ENCODE measurements at regions not wholly inside any gene's neighbourhood (a gene's known extent, or its start where the extent isn't known, plus 50 kb on each side); places are given as distances from the start of the nearest gene placed in this dataset.

DNA sequence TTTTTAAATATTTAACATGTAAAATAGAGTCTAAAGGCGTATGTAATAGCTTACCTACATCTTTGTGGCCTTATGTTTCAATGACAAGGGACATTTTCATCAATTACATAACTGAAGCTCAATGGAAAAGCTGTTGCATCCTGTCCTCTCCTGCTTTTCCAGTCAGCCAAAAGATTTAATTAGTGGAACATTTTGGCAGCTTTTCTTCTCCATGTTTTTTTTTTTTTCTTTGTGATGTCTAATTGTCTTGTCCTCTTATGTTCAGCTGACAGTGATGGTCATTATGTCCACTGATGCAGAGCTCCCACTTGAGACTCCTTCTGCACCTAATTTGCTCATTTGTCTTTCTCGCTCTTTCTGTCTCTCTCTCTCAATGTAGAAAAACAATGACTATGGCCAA, 422.2 kb downstream of the GABRG1 start:
- no peak overlapping the region for H3K4me2 ChIP-seq (ENCODE audit: insufficient read depth, low read length)
- FAIRE-seq, result no peak
- no peaks in the 10 kb centered on the region for H3K36me3 ChIP-seq (ENCODE audit: control insufficient read depth in 2 of 2, extremely low read depth in 1 of 2, insufficient read depth in 2 of 2, low read length in 2 of 2)
- intact Hi-C loops (cut with micrococcal nuclease) (no loop called here), dilution Hi-C loops (cut with MboI; ENCODE audit: extremely low pct_ligation_motif_present, low sequenced_read_pairs) (no loop called here)
- no peak overlapping the region for H3K4me3 ChIP-seq (replicated peaks in 1 of 3; ENCODE audit: insufficient read depth in 1 of 3, low read depth in 1 of 3, low read length in 3 of 3)
- H3K9me3 ChIP-seq (replicated peaks; ENCODE audit: control insufficient read depth, insufficient read depth, low read length), result peaks cover 7% of the 10 kb centered on the region
- H2AFZ ChIP-seq (ENCODE audit: low read depth, low read length), result no peak overlapping the region
- TF ChIP-seq POLR2AphosphoS5 (IDR thresholded peaks at IDR 0.05; ENCODE audit: insufficient read depth, low read depth, low read length) (no peak), POLR2A (IDR thresholded peaks at IDR 0.05; ENCODE audit: low read depth, low read length) (no peak), EZH2 (IDR thresholded peaks at IDR 0.05; ENCODE audit: borderline replicate concordance, low read depth, low read length, severe bottlenecking) (no peak), JUN (IDR thresholded peaks at IDR 0.05; ENCODE audit: borderline replicate concordance, insufficient read depth, insufficient read length, low read depth) (no peak), GATA2 (IDR thresholded peaks at IDR 0.05; ENCODE audit: insufficient read depth, insufficient read length, low read depth, low read length) (no peak), FOS (IDR thresholded peaks at IDR 0.05; ENCODE audit: borderline replicate concordance, insufficient read depth, low read length) (no peak), MYC (IDR thresholded peaks at IDR 0.05; ENCODE audit: low read depth, low read length) (no peak)
- TF ChIP-seq, protein P1, sequence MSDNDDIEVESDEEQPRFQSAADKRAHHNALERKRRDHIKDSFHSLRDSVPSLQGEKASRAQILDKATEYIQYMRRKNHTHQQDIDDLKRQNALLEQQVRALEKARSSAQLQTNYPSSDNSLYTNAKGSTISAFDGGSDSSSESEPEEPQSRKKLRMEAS (IDR thresholded peaks at IDR 0.05; ENCODE audit: insufficient read depth, insufficient read length), result no peak
- TF ChIP-seq, protein P2, sequence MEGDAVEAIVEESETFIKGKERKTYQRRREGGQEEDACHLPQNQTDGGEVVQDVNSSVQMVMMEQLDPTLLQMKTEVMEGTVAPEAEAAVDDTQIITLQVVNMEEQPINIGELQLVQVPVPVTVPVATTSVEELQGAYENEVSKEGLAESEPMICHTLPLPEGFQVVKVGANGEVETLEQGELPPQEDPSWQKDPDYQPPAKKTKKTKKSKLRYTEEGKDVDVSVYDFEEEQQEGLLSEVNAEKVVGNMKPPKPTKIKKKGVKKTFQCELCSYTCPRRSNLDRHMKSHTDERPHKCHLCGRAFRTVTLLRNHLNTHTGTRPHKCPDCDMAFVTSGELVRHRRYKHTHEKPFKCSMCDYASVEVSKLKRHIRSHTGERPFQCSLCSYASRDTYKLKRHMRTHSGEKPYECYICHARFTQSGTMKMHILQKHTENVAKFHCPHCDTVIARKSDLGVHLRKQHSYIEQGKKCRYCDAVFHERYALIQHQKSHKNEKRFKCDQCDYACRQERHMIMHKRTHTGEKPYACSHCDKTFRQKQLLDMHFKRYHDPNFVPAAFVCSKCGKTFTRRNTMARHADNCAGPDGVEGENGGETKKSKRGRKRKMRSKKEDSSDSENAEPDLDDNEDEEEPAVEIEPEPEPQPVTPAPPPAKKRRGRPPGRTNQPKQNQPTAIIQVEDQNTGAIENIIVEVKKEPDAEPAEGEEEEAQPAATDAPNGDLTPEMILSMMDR (IDR thresholded peaks at IDR 0.05; ENCODE audit: extremely low read depth in 1 of 2, insufficient read depth in 1 of 2, low read depth in 1 of 2, low read length in 2 of 2), result no peak
- no peaks in the 10 kb centered on the region for H3K27me3 ChIP-seq (ENCODE audit: control insufficient read depth in 2 of 2, insufficient read depth in 2 of 2, low read length in 2 of 2)
- H3K9ac ChIP-seq (replicated peaks; ENCODE audit: extremely low read depth, insufficient read depth, low read length), result no peak overlapping the region
- no peak for DNase-seq (ENCODE audit: low read depth, low spot score)
- H3K4me1 ChIP-seq (ENCODE audit: control insufficient read depth, extremely low read depth, insufficient read depth, low read length), result no peaks in the 10 kb centered on the region
- POLR2A ChIA-PET, result no interaction called here
- no peaks in the 10 kb centered on the region for H4K20me1 ChIP-seq (replicated peaks; ENCODE audit: control insufficient read depth, extremely low read depth, insufficient read depth, low read length)
- no peak overlapping the region for H3K27ac ChIP-seq (ENCODE audit: insufficient read depth, low read depth, low read length)
- no TSS peak for BruUV-seq (replicated peaks)
- CTCF ChIA-PET, result no interaction called here
- no peaks in the 10 kb centered on the region for H3K9me1 ChIP-seq (replicated peaks; ENCODE audit: control insufficient read depth, extremely low read depth, insufficient read depth, low read length)
- no peaks in the 10 kb centered on the region for H3K79me2 ChIP-seq (ENCODE audit: control insufficient read depth, insufficient read depth, low read length)

Data from endothelial cell of umbilical vein (primary cell).